Ishikawa (cell line): ENCODE measurements at regions not wholly inside any gene's neighbourhood (a gene's known extent, or its start where the extent isn't known, plus 50 kb on each side); places are given as distances from the start of the nearest gene placed in this dataset.

Source experiments
- CEBPB ChIP-seq: IDR thresholded peaks from 2 replicates; pipeline ENCODE4 v1.6.1; 2012
- EGR1 ChIP-seq: IDR thresholded peaks from 2 replicates; pipeline ENCODE4 v1.6.1; 2012
- EP300 ChIP-seq: IDR thresholded peaks from 2 replicates; pipeline ENCODE4 v1.6.1; 2012; ENCODE audit warnings: borderline replicate concordance
- RAD21 ChIP-seq: IDR thresholded peaks from 2 replicates; pipeline ENCODE4 v1.6.1; 2012; ENCODE audit warnings: low read depth
- TAF1 ChIP-seq: IDR thresholded peaks from 2 replicates; pipeline ENCODE4 v1.6.1; 2012; ENCODE audit warnings: low read depth, mild to moderate bottlenecking
- YY1 ChIP-seq: IDR thresholded peaks from 2 replicates; pipeline ENCODE4 v1.6.1; 2012; ENCODE audit warnings: low read depth
- TF ChIP-seq, protein P1 (sequence below): IDR thresholded peaks from 2 replicates; pipeline ENCODE4 v1.6.1; 2012; ENCODE audit warnings: low read depth, mild to moderate bottlenecking
- TF ChIP-seq, protein P2 (sequence below): IDR thresholded peaks from 2 replicates; pipeline ENCODE4 v1.6.1; 2012

DNA sequence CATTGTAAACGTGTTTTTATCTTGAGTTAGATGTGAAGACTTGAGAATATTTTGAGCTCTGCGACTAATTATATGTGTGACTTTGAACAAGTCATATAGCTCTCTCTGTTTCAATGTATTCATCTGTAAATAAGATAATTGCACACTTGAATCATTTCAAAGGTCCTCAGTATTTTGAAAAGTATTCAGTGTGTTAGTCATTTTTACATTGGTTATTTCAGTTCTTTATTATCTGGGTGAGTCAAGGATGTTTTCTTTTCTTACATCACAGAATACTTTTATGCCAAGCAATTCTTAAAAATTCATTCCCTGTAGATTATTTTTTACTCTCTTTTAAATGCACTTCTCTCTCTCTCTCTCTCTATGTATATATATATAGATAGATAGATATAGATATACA, 1098.0 kb upstream of the ZEB2 start:
- TF ChIP-seq RAD21: no peak
- no peak for TF ChIP-seq EGR1
- no peak for TF ChIP-seq CEBPB
- no peak for TF ChIP-seq YY1
- no peak for TF ChIP-seq EP300
- TF ChIP-seq, protein P1, sequence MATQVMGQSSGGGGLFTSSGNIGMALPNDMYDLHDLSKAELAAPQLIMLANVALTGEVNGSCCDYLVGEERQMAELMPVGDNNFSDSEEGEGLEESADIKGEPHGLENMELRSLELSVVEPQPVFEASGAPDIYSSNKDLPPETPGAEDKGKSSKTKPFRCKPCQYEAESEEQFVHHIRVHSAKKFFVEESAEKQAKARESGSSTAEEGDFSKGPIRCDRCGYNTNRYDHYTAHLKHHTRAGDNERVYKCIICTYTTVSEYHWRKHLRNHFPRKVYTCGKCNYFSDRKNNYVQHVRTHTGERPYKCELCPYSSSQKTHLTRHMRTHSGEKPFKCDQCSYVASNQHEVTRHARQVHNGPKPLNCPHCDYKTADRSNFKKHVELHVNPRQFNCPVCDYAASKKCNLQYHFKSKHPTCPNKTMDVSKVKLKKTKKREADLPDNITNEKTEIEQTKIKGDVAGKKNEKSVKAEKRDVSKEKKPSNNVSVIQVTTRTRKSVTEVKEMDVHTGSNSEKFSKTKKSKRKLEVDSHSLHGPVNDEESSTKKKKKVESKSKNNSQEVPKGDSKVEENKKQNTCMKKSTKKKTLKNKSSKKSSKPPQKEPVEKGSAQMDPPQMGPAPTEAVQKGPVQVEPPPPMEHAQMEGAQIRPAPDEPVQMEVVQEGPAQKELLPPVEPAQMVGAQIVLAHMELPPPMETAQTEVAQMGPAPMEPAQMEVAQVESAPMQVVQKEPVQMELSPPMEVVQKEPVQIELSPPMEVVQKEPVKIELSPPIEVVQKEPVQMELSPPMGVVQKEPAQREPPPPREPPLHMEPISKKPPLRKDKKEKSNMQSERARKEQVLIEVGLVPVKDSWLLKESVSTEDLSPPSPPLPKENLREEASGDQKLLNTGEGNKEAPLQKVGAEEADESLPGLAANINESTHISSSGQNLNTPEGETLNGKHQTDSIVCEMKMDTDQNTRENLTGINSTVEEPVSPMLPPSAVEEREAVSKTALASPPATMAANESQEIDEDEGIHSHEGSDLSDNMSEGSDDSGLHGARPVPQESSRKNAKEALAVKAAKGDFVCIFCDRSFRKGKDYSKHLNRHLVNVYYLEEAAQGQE: no peak
- TF ChIP-seq, protein P2, sequence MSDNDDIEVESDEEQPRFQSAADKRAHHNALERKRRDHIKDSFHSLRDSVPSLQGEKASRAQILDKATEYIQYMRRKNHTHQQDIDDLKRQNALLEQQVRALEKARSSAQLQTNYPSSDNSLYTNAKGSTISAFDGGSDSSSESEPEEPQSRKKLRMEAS: no peak
- no peak for TF ChIP-seq TAF1
